Hematopoietic multipotent progenitor cell treated with erythropoietin and hydrocortisone succinate and interleukin-3 and kit ligand, for 6 days (in vitro differentiated cells): ENCODE measurements at regions not wholly inside any gene's neighbourhood (a gene's known extent, or its start where the extent isn't known, plus 50 kb on each side); places are given as distances from the start of the nearest gene placed in this dataset.

Experiments used
- DNase-seq: peaks from one replicate; pipeline ENCODE4 v3.0.0-alpha.2; 2015

GRCh38 chr1:208523007-208523406 is 278.8 kb upstream of the PLXNA2 start:
- no peak for DNase-seq

- DNase-seq: no peak
Observed at GRCh38 chr1:208524376-208524775, 280.2 kb upstream of the PLXNA2 start.

DNA sequence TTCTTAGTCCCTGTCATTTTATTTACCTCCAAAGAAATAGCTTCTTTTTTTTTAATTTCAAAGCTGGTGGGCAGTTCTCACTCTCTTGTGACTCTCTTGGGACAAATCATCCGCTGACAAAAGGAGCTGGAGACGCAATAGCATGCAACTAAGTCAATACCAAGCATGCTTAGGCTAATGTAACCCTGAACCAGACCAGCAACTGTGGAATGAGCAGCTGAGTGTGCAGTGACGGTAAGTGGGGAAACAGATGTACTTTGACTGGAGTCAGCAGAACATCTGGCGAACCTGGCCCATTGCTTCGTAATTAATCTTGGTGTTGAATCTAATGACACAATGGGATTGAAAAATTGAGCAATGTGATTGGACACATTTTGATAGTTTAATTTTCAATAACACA is 280.7 kb upstream of the PLXNA2 start:
- no peak for DNase-seq

- DNase-seq: no peak
Observed at GRCh38 chr1:208525417-208525816, 281.2 kb upstream of the PLXNA2 start.

DNA sequence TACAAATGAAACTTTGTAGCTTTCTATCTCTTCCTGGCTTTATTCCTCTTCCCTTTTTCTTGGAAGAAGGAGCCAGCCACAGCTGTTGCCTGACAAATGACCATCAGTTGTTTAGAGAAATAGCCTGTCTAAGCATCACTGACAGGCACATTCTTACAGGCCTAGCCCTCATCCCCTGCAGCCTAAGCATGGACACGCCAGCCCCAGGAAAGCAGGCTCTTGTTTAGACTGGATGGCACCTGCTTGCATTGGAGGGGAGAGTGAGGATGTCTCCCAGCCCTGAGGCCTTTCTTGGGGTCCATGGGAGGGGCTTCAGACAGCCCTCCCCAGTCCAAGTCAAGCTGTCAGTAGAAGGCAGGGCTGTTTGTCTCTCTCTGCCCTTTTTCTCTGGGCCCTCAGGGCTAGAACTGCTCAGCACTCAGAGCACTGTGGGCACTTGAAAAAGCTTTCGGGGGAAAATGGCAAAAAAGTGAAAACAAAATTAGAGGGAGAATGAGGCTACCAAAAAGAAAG is 282.5 kb upstream of the PLXNA2 start:
- no peak for DNase-seq

DNA sequence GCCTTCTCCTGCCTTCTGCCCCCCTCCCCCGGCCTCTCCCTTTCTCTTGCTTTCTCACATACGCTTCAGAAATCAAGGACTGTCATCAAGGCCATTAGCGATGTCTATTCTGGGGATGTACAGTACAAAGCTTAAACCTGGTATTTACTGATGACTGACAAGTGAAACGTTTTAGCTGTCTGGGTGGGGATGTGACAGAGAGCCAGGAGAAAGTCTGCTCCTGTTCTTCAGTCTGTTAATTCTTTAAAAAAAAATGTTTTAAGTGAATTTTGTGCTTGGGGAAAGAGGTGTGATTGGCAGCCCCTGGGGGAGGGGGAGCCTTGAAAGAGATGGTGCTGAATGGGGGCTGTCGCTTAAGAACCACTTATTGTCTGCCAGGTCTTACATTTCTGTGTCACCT is 283.0 kb upstream of the PLXNA2 start:
- DNase-seq: no peak

DNA sequence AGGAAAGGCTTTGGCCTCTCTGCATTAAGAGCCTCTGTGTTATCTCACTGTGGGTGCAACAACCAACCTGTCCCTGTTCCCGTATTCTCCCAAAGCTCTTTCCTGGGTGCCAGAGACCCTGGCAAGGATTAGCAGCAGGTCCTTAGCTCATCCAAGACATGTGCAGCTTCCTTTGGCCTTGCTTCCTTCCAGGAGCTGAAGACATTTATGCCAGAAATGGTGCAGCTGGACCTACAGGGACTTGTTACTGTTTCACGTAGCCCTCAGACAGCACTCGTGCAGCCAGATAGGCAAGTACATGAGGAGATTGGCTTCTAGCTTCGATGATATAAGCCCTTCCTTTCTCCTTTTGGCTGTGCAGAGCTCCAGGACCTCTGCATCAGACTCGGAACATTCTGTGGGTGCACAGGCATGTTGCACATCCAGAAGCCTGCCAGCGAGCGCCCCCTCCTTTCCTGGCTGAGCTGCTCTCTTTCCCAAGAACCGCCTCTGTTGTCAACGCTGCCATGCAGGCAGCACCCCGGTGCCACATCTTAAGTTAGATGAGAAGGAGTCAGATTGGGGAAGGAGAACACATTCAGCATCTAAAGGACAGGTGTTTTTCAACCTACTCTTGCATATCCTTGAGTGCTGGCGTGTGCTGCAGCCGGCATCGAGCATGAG is 284.5 kb upstream of the PLXNA2 start:
- no peak for DNase-seq

DNA sequence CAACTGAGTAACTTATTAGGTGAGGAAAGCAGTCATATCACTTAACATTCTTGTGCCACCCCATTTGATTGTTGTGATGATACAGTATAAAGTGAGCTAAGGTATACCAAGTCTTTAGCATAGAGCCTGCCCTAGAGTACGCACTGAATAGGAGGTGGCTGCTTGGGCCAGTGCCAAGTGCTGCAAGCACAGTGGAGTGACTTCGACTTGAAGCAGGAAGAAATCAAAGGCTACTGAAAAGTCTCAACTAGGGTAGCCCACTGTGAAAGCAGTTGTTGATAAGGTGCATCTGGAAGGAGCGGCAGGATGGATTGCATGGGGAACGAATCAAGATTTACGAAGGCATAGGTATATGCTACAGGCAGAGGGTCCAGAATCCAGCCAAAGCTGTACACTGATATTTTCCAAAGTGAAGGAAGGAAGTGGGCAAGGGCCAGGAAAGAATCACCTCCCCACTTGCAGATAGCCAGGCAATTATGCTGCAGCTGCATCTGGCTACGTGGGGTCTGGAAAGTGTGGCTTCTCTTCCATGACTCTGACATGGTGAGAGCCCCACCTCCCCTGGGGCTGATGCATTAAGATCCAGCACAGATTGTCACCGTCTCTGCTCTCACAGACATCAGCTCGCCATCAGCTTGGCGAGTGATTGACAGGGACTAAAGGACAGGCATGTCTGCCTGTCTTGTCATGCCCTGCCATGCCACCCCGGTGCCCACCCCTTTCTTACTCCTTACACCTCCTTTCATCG is 287.0 kb upstream of the PLXNA2 start:
- no peak for DNase-seq

DNA sequence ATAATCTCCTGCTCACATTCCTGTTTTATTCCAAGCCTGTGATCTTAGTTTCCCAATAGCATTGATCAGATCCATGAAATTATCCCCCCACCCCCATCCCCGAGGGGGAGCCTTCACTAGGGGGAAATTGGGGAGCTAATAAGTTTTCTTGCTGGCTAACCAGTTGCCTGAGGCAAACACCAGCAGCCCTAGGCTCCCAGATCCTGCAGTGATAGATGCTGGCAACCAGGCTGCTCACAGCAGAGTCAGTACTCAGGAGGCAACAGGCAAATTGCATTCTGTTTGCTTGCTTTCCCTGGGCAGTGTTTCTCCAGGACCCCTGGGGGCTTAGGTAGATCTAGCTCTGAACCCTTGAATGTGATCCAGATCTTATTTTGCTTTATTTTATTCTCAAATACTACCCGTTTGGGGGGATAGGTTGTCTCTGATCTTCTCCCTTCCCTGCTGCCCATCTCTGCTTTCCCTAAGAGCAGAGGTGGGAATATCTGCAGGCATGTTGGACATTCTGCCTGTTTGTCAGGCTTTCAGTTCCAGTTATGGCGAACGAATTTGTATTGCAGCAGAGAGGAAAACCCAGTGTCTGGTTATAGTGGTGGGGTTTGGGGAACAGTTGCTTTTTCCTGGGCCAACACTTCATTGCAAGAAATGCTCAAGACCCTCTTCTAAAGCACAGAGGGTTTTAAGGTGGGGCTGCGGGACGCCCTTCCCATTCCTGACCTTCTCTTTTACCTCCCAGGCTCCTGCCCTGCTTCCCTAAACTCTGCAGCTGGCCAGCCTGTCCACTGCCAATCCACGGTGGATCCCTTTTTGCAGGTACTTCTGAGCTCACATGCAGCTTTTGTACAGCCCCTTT is 289.8 kb upstream of the PLXNA2 start:
- no peak for DNase-seq

DNA sequence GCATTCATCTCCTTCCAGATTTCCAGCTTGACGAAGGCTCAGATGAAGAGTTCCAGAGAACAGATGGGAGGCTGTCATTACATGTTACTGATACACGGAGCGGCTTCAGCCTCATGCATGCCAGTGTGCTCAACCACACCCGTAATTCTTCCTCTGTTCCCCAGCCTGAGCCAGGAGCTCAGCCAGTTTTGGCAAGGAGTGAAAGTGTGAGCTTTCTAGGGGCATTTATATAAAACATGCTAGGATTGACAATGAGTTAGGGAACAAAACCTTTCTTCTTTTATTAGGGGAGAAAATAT is 290.4 kb upstream of the PLXNA2 start:
- DNase-seq: no peak

GRCh38 chr1:208534979-208535378 is 290.8 kb upstream of the PLXNA2 start:
- DNase-seq: no peak

DNA sequence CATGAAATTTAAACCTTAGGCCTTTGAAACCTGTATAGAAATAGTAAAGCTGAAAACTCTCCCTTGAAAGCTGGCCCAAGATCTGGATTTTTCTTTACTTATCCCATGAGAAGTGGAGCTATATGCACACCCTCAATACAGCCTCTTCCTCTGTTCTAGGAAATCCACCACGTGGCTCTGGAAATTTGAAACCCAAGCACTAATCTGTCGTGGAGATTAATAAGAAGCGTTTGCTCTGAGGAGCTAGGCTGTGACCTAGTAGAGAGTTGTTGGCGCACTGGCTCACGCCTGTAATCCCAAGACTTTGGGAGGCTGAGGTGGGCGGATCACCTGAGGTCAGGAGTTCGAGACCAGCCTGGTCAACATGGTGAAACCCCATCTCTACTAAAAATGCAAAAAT is 291.3 kb upstream of the PLXNA2 start:
- DNase-seq: no peak

DNA sequence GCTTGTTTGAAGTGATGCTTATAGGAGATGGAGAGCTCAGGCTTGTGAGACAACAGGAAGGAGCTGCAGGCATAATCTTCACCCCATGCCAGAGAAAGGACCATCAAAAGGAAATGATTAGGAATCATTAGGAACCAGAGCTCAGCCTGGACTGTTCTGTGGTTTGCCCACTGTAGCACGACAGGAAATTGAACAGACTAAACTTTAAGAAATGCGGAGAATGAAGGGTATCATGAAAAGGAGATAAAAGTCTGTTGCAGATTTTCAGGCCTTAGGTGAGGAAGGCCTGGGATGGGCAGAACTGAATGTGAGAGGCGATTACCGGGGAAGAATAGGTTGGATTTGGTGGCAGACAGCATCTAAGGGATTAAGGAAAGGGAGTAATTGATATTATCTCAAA is 292.0 kb upstream of the PLXNA2 start:
- DNase-seq: peak; percentile 3

- no peak for DNase-seq
Observed at GRCh38 chr1:208537198-208537597, 293.0 kb upstream of the PLXNA2 start.

DNA sequence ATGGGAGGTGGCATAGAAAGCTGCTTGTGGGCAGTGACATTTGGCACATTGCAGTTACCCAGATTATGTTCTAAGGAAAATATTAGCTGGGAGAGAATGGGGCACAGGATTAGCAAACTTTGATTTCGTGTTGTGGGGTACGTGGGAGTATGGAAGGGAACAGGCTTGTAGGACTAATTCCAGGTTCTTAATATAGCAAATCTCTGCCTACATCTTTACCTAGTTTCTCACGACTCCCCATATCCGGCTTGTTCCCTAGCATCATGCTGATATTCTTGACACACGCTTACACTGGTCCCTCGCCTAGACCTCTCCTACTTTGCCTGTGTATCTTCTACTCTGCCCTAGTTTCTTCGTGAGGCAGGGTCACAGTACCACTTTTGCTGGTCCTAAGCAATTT is 293.9 kb upstream of the PLXNA2 start:
- no peak for DNase-seq

DNA sequence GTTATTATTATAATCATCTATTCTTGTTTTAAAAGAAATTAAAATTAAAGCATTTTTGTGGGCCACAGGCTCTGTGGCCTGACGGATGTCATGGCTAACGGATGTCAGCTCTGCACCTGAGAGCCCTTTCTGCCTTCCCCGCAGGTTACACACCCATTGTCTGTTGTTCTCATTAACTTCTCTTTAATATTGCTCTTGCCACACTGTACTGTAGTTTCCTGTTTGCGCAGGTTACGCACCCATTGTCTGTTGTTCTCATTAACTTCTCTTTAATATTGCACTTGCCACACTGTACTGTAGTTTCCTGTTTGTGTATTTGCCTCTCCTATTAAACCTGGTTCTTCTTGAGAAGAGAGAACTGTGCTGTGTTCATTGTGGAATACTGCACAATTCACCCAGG is 294.4 kb upstream of the PLXNA2 start:
- no peak for DNase-seq

- no peak for DNase-seq
Observed at GRCh38 chr1:208540724-208541123, 296.5 kb upstream of the PLXNA2 start.

- no peak for DNase-seq
Observed at GRCh38 chr1:208541225-208541855, 297.2 kb upstream of the PLXNA2 start.

GRCh38 chr1:208542309-208542708 is 298.1 kb upstream of the PLXNA2 start:
- DNase-seq: no peak

DNA sequence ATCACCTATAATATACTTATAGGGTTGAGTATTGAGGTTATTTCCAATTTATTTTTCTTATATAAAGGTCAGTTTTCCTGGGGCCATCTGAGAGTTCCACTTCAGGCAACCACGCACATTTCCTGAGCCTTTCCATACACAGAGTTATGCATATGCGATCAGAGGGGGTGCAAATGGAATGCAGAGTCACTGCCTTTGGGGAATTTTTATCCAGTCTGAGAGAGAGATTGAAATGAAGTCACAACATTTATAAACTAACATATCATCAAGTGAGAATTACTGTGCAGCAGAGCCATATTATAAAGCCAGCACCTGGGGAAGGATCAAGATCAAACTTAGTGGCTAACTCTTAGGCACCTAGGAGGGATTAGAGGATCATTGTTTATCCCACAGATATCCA is 299.9 kb upstream of the PLXNA2 start:
- no peak for DNase-seq

DNA sequence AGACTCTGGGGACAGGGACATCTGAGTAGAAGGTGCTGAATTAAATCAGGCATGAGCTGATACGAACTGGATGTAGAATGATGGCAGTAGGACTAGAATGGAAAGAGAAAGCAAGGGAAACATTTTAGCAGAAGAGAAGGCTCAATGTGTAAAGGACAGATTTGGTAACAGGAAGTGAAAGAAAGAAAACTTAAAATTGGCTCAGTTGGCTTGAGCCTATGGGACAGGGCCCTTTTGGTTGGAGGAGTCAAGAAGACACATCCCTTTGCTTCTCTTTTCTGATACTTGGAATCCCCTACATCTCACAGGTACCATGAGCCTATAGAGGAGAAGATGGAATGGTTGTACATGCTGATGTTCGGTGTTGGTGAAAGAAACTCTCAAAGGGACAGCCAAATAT is 300.6 kb upstream of the PLXNA2 start:
- DNase-seq: no peak

DNA sequence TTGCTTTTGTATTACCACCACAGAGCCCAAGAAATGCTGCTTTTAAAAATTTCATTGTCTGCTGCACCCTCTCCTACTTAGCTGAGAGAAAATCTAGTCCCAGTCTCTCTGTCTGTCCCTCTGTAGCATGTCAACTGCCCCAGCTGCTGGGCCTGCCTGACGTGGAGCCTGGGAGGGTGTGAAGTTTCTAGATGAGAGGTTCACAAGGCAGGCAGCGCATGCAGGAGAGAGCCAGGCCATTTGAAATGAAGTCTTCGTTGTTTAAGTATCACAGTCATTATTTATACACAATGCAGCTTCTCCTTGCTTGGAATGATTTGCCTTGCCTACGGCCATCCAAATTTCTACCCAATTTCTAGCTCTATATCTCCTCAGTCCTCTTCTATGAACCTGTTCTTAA is 306.8 kb upstream of the PLXNA2 start:
- DNase-seq: no peak

DNA sequence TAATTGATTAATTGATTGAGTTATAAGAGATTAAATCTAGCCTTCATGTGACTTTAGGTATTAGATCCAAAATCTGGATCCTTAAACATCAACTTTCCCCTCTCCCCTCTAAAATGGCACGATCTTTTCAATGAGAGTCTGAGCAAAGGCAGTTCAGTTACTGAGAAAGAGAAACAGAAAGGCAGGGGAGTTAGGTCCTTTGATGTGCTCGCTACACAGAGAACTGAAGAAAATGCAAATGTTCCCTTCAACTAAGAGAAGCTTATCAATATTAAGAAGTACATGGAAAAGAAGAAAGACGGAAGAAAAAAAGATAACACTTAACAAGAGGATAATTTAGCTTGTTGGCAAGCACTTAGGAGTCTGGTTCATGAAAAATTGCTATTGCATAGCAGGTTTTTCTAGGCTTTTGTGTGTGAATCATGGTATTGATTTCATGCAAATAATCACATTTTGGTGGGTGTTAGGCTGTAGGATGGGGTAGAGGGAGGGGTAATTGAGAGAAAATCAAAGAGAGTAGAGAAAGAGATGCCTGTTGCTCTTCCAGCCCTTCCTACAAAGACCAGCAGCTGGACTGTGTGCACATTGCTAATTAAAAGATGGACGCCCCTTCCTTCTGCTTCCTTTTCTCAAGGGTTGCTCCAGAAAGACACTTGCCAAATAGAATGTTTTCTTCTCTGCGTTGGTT is 307.6 kb upstream of the PLXNA2 start:
- DNase-seq: no peak
